Smooth muscle cell (in vitro differentiated cells): ENCODE measurements at regions not wholly inside any gene's neighbourhood (a gene's known extent, or its start where the extent isn't known, plus 50 kb on each side); places are given as distances from the start of the nearest gene placed in this dataset.

Source experiments
- DNase-seq: peaks from one replicate; lab custom pipeline; 2025; ENCODE audit not compliant: unreplicated experiment; lab: John Stamatoyannopoulos, UW
- H2AFZ ChIP-seq: fragments of 200-600 bp; sonication (generic); 2 replicates; pipeline ENCODE4 v1.6.0; 2016; ENCODE audit warnings: antibody characterized with exemption, low read depth, mild to moderate bottlenecking
- H3F3A ChIP-seq: fragments of 200-600 bp; sonication (generic); 2 replicates; pipeline ENCODE4 v1.6.0; 2017; ENCODE audit warnings: antibody characterized with exemption, low read depth
- H3K27ac ChIP-seq: fragments of 200-600 bp; sonication (generic); 2 replicates; pipeline ENCODE4 v1.5.1; 2016; ENCODE audit warnings: low read depth, mild to moderate bottlenecking
- H3K27me3 ChIP-seq: fragments of 200-600 bp; sonication (generic); 2 replicates; pipeline ENCODE4 v1.6.1; 2016; ENCODE audit warnings: low read depth, mild to moderate bottlenecking
- H3K36me3 ChIP-seq: fragments of 200-600 bp; sonication (generic); 2 replicates; pipeline ENCODE4 v1.5.1; 2016; ENCODE audit warnings: low read depth
- H3K4me1 ChIP-seq: fragments of 200-600 bp; sonication (generic); 2 replicates; pipeline ENCODE4 v1.5.1; 2016; ENCODE audit warnings: low read depth
- H3K4me2 ChIP-seq: fragments of 200-600 bp; sonication (generic); 2 replicates; pipeline ENCODE4 v1.6.0; 2016; ENCODE audit warnings: mild to moderate bottlenecking
- H3K4me3 ChIP-seq: fragments of 200-600 bp; sonication (generic); 2 replicates; pipeline ENCODE4 v1.5.1; 2016; ENCODE audit warnings: mild to moderate bottlenecking
- H3K79me2 ChIP-seq: fragments of 200-600 bp; sonication (generic); 2 replicates; pipeline ENCODE4 v1.6.0; 2016; ENCODE audit warnings: low read depth, mild to moderate bottlenecking
- H3K9ac ChIP-seq: fragments of 200-600 bp; sonication (generic); 2 replicates; pipeline ENCODE4 v1.6.0; 2016; ENCODE audit warnings: low read depth
- H3K9me3 ChIP-seq: fragments of 200-600 bp; sonication (generic); replicated peaks from 2 replicates; pipeline ENCODE4 v1.5.1; 2016; ENCODE audit warnings: low read depth
- H4K20me1 ChIP-seq: fragments of 200-600 bp; sonication (generic); 2 replicates; pipeline ENCODE4 v1.6.0; 2016; ENCODE audit warnings: low read depth
- CTCF ChIP-seq: fragments of 200-600 bp; sonication (generic); IDR thresholded peaks from 2 replicates; pipeline ENCODE4 v1.5.1; 2017; ENCODE audit warnings: borderline replicate concordance, mild to moderate bottlenecking, antibody characterized with exemption; ENCODE audit not compliant: insufficient read depth, poor library complexity, severe bottlenecking
- WGBS: methylation state at CpG from one replicate; pipeline ENCODE4 v1.1.7; 2016; ENCODE audit warnings: low lambda C conversion rate; 5-methylcytosine and 5-hydroxymethylcytosine counted together

DNA sequence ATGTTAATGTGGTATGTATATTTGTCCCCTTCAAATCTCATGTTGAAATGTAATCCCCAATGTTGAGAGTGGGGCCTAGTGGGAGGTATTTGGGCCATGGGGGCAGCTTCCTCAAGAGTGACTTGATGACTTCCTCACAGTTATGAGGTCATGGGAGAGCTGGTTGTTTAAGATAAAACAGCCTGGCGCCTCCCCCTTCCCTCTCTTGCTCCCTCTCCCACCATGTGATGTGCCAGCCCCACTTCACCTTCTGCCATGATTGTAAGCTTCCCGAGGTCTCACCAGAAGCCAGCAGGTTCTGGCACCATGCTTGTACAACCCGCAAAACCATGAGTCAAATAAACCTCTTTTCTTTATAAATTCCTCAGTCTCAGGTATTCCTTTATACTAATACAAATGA, 258.3 kb upstream of the POU3F3 start:
- DNase-seq: no peak
- no peaks in the 10 kb centered on the region for H3F3A ChIP-seq
- H3K27me3 ChIP-seq: no peaks in the 10 kb centered on the region
- WGBS: 88% methylated on average over 3 of the region's 3 CpGs
- H3K9me3 ChIP-seq: no peaks in the 10 kb centered on the region
- TF ChIP-seq CTCF: no peak
- H4K20me1 ChIP-seq: no peaks in the 10 kb centered on the region
- no peaks in the 10 kb centered on the region for H3K79me2 ChIP-seq
- H3K4me3 ChIP-seq: no peak overlapping the region
- no peak overlapping the region for H2AFZ ChIP-seq
- H3K36me3 ChIP-seq: no peaks in the 10 kb centered on the region
- H3K4me2 ChIP-seq: no peak overlapping the region
- no peaks in the 10 kb centered on the region for H3K4me1 ChIP-seq
- no peak overlapping the region for H3K27ac ChIP-seq
- H3K9ac ChIP-seq: no peak overlapping the region

DNA sequence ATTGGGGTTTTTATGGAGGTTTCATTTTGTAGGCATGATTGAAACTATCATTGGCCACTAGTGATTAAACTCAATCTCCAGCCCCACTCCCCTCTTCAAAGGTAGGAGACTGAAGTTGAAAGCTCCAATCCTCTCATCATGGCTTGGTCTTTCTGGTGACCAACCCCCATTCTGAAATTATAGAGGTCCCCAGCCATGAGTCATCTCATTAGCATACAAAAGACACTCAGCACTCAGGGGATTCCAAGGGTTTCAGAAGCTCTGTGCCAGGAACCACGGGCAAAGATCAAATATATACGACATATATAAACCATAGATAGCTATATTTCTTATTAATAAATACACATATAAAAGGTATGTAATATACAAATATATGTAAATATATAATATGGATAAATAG, 256.0 kb upstream of the POU3F3 start:
- no peak overlapping the region for H3K27ac ChIP-seq
- H3K27me3 ChIP-seq: no peaks in the 10 kb centered on the region
- TF ChIP-seq CTCF: no peak
- H3K9me3 ChIP-seq: no peaks in the 10 kb centered on the region
- H3K36me3 ChIP-seq: no peaks in the 10 kb centered on the region
- WGBS: 93% methylated on average over 2 of the region's 2 CpGs
- no peak overlapping the region for H3K4me2 ChIP-seq
- H3K4me1 ChIP-seq: no peaks in the 10 kb centered on the region
- H3K4me3 ChIP-seq: no peak overlapping the region
- no peak overlapping the region for H2AFZ ChIP-seq
- no peaks in the 10 kb centered on the region for H4K20me1 ChIP-seq
- no peak overlapping the region for H3K9ac ChIP-seq
- no peaks in the 10 kb centered on the region for H3F3A ChIP-seq
- no peak for DNase-seq
- no peaks in the 10 kb centered on the region for H3K79me2 ChIP-seq

GRCh38 chr2:104598636-104599035, 255.3 kb upstream of the POU3F3 start:
- H3K4me2 ChIP-seq: no peak overlapping the region
- WGBS: 72% methylated on average over 6 of the region's 6 CpGs
- no peak overlapping the region for H2AFZ ChIP-seq

More at GRCh38 chr2:104598636-104599035, 255.3 kb upstream of the POU3F3 start:
- no peak overlapping the region for H3K27ac ChIP-seq
- TF ChIP-seq CTCF: no peak
- H3K4me1 ChIP-seq: no peaks in the 10 kb centered on the region
- H3K79me2 ChIP-seq: no peaks in the 10 kb centered on the region
- DNase-seq: no peak
- H3K9ac ChIP-seq: no peak overlapping the region
- H3K27me3 ChIP-seq: no peaks in the 10 kb centered on the region
- H3F3A ChIP-seq: no peaks in the 10 kb centered on the region
- no peaks in the 10 kb centered on the region for H4K20me1 ChIP-seq
- H3K36me3 ChIP-seq: no peaks in the 10 kb centered on the region
- no peaks in the 10 kb centered on the region for H3K9me3 ChIP-seq
- H3K4me3 ChIP-seq: no peak overlapping the region
